ENCODE measurements at regions not wholly inside any gene's neighbourhood (a gene's known extent, or its start where the extent isn't known, plus 50 kb on each side); places are given as distances from the start of the nearest gene placed in this dataset.

DNA sequence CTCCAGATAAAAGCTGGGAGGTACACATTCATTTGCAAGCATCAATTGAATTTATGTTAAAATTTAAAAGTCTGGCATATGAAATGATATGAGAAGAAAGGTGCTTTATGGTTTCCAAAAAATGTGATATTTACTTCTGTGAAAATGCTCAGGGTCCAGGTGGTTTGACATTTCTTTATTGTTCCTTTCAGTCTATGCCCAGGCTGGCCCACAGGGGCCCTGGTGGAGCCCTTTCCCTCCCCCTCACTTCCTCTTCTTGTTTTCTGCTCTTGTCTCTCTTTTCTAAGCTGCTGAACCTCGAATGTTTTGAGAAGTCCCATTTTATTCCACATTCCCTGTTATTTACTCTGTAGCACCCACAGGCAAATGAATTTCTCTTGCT, 127.8 kb downstream of the HS3ST3B1 start:
- TF ChIP-seq, protein P1, sequence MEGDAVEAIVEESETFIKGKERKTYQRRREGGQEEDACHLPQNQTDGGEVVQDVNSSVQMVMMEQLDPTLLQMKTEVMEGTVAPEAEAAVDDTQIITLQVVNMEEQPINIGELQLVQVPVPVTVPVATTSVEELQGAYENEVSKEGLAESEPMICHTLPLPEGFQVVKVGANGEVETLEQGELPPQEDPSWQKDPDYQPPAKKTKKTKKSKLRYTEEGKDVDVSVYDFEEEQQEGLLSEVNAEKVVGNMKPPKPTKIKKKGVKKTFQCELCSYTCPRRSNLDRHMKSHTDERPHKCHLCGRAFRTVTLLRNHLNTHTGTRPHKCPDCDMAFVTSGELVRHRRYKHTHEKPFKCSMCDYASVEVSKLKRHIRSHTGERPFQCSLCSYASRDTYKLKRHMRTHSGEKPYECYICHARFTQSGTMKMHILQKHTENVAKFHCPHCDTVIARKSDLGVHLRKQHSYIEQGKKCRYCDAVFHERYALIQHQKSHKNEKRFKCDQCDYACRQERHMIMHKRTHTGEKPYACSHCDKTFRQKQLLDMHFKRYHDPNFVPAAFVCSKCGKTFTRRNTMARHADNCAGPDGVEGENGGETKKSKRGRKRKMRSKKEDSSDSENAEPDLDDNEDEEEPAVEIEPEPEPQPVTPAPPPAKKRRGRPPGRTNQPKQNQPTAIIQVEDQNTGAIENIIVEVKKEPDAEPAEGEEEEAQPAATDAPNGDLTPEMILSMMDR (IDR thresholded peaks at IDR 0.05), result no peak
- TF ChIP-seq POLR2AphosphoS5 (IDR thresholded peaks at IDR 0.05) (no peak), POLR2A (IDR thresholded peaks at IDR 0.05) (no peak), EP300 (IDR thresholded peaks at IDR 0.05) (no peak)
